Mucosa of rectum (tissue), 2 donors: ENCODE measurements at regions not wholly inside any gene's neighbourhood (a gene's known extent, or its start where the extent isn't known, plus 50 kb on each side); places are given as distances from the start of the nearest gene placed in this dataset.

Experiments
- H3K27ac ChIP-seq, 2 donors: one replicate each; pipeline ENCODE4 v1.7.0; 2013; ENCODE audit warnings: inconsistent platforms in 2 of 2, low read depth in 2 of 2, low read length in 2 of 2
- H3K27me3 ChIP-seq, 2 donors: one replicate each; pipeline ENCODE4 v1.7.0; 2013; ENCODE audit warnings: low read length in 2 of 2; ENCODE audit not compliant: control insufficient read depth in 2 of 2, insufficient read depth in 2 of 2
- H3K36me3 ChIP-seq, 2 donors: one replicate each; pipeline ENCODE4 v1.7.0; 2013; ENCODE audit warnings: low read length in 2 of 2; ENCODE audit not compliant: control insufficient read depth in 2 of 2, insufficient read depth in 2 of 2
- H3K4me1 ChIP-seq, 2 donors: one replicate each; pipeline ENCODE4 v1.7.0; 2013; ENCODE audit warnings: low read length in 2 of 2, mild to moderate bottlenecking in 1 of 2; ENCODE audit not compliant: control insufficient read depth in 2 of 2, insufficient read depth in 2 of 2
- H3K4me3 ChIP-seq, 2 donors: one replicate each; pipeline ENCODE4 v1.7.0; 2013; ENCODE audit warnings: low read length in 2 of 2
- H3K9ac ChIP-seq, 2 donors: one replicate each; pipeline ENCODE4 v1.7.0; 2013; ENCODE audit warnings: low read length in 2 of 2, low read depth in 1 of 2, mild to moderate bottlenecking in 1 of 2
- H3K9me3 ChIP-seq, 2 donors: one replicate each; pipeline ENCODE4 v1.7.0; 2013; ENCODE audit warnings: low read length in 2 of 2; ENCODE audit not compliant: control insufficient read depth in 2 of 2
- donor health status: healthy.
- donor health status: Normal muscosa, but diverticular disease.

- no peaks in the 10 kb centered on the region for H3K4me1 ChIP-seq
- no peak overlapping the region for H3K9ac ChIP-seq
- H3K9me3 ChIP-seq = no peaks in the 10 kb centered on the region
- H3K27ac ChIP-seq = no peak overlapping the region
- H3K27me3 ChIP-seq = no peaks in the 10 kb centered on the region
- no peaks in the 10 kb centered on the region for H3K36me3 ChIP-seq
- H3K4me3 ChIP-seq = no peak overlapping the region
Measured at GRCh38 chr14:65866886-65867285, 454.4 kb downstream of the FUT8 start.

- H3K9me3 ChIP-seq = no peaks in the 10 kb centered on the region
- no peak overlapping the region for H3K27ac ChIP-seq
- no peaks in the 10 kb centered on the region for H3K4me1 ChIP-seq
- no peaks in the 10 kb centered on the region for H3K27me3 ChIP-seq
- no peak overlapping the region for H3K4me3 ChIP-seq
- H3K9ac ChIP-seq = no peak overlapping the region
- no peaks in the 10 kb centered on the region for H3K36me3 ChIP-seq
Measured at GRCh38 chr14:65867333-65867732, 454.8 kb downstream of the FUT8 start.

GRCh38 chr14:65872536-65872935 is 460.0 kb downstream of the FUT8 start:
- H3K4me3 ChIP-seq = no peak overlapping the region
- H3K9me3 ChIP-seq = no peaks in the 10 kb centered on the region
- H3K4me1 ChIP-seq = no peaks in the 10 kb centered on the region
- no peaks in the 10 kb centered on the region for H3K36me3 ChIP-seq
- no peak overlapping the region for H3K27ac ChIP-seq
- no peaks in the 10 kb centered on the region for H3K27me3 ChIP-seq
- H3K9ac ChIP-seq = no peak overlapping the region

- Histone ChIP-seq H3K4me3 (no peak overlapping the region), H3K27ac (no peak overlapping the region), H3K4me1 (no peaks in the 10 kb centered on the region), H3K9me3 (no peaks in the 10 kb centered on the region), H3K27me3 (no peaks in the 10 kb centered on the region), H3K36me3 (no peaks in the 10 kb centered on the region), H3K9ac (no peak overlapping the region)
Measured at GRCh38 chr14:65877166-65877565, 464.6 kb downstream of the FUT8 start.

GRCh38 chr14:65877624-65878023 is 465.1 kb downstream of the FUT8 start:
- Histone ChIP-seq H3K4me3 (no peak overlapping the region), H3K36me3 (no peaks in the 10 kb centered on the region), H3K27ac (no peak overlapping the region), H3K4me1 (no peaks in the 10 kb centered on the region), H3K9me3 (no peaks in the 10 kb centered on the region), H3K27me3 (no peaks in the 10 kb centered on the region), H3K9ac (no peak overlapping the region)

- no peaks in the 10 kb centered on the region for H3K4me1 ChIP-seq
- no peaks in the 10 kb centered on the region for H3K9me3 ChIP-seq
- no peaks in the 10 kb centered on the region for H3K27me3 ChIP-seq
- no peaks in the 10 kb centered on the region for H3K36me3 ChIP-seq
- no peak overlapping the region for H3K9ac ChIP-seq
- no peak overlapping the region for H3K4me3 ChIP-seq
- no peak overlapping the region for H3K27ac ChIP-seq
Measured at GRCh38 chr14:65878586-65878985, 466.1 kb downstream of the FUT8 start.

- Histone ChIP-seq H3K4me1 (no peaks in the 10 kb centered on the region), H3K36me3 (no peaks in the 10 kb centered on the region), H3K27ac (no peak overlapping the region), H3K9me3 (no peaks in the 10 kb centered on the region), H3K9ac (no peak overlapping the region), H3K4me3 (no peak overlapping the region), H3K27me3 (no peaks in the 10 kb centered on the region)
Measured at GRCh38 chr14:65879248-65880009, 466.9 kb downstream of the FUT8 start.

- H3K4me1 ChIP-seq = no peaks in the 10 kb centered on the region
- no peak overlapping the region for H3K4me3 ChIP-seq
- H3K9me3 ChIP-seq = no peaks in the 10 kb centered on the region
- H3K27ac ChIP-seq = no peak overlapping the region
- no peak overlapping the region for H3K9ac ChIP-seq
- H3K27me3 ChIP-seq = no peaks in the 10 kb centered on the region
- no peaks in the 10 kb centered on the region for H3K36me3 ChIP-seq
Measured at GRCh38 chr14:65880507-65880906, 468.0 kb downstream of the FUT8 start.

- H3K9ac ChIP-seq = no peak overlapping the region
- H3K4me1 ChIP-seq = no peaks in the 10 kb centered on the region
- H3K4me3 ChIP-seq = no peak overlapping the region
- no peak overlapping the region for H3K27ac ChIP-seq
- no peaks in the 10 kb centered on the region for H3K9me3 ChIP-seq
- H3K36me3 ChIP-seq = no peaks in the 10 kb centered on the region
- H3K27me3 ChIP-seq = no peaks in the 10 kb centered on the region
Measured at GRCh38 chr14:65881642-65882041, 469.1 kb downstream of the FUT8 start.

- H3K27me3 ChIP-seq = no peaks in the 10 kb centered on the region
- no peak overlapping the region for H3K27ac ChIP-seq
- no peak overlapping the region for H3K4me3 ChIP-seq
- H3K4me1 ChIP-seq = no peaks in the 10 kb centered on the region
- H3K9me3 ChIP-seq = no peaks in the 10 kb centered on the region
- no peaks in the 10 kb centered on the region for H3K36me3 ChIP-seq
- no peak overlapping the region for H3K9ac ChIP-seq
Measured at GRCh38 chr14:65888677-65889076, 476.1 kb downstream of the FUT8 start.
